Transverse colon (tissue), 4 donors: ENCODE measurements at regions not wholly inside any gene's neighbourhood (a gene's known extent, or its start where the extent isn't known, plus 50 kb on each side); places are given as distances from the start of the nearest gene placed in this dataset.

Experiments
- DNase-seq: peaks from one replicate; pipeline ENCODE4 v3.0.0-alpha.2; 2019
- H3K27ac ChIP-seq, 4 donors: fragments of 200-600 bp; sonication (generic); 2 replicates each; pipeline ENCODE4 v1.5.1; 2016 to 2018; ENCODE audit warnings: inconsistent platforms in 4 of 4
- H3K27me3 ChIP-seq: fragments of 200-600 bp; sonication (generic); 2 replicates; pipeline ENCODE4 v1.5.1; 2017; ENCODE audit warnings: inconsistent platforms
- H3K36me3 ChIP-seq, 4 donors: fragments of 200-600 bp; sonication (generic); 2 replicates each; pipeline ENCODE4 v1.5.1; 2017 to 2019; ENCODE audit warnings: inconsistent platforms in 4 of 4
- H3K4me1 ChIP-seq, 4 donors: fragments of 200-600 bp; sonication (generic); 2 replicates each; pipeline ENCODE4 v1.5.1; 2017 to 2020; ENCODE audit warnings: inconsistent platforms in 4 of 4
- H3K4me3 ChIP-seq, 4 donors: fragments of 200-600 bp; sonication (generic); 1 replicate in 1 of 4; 2 replicates in 3 of 4; pipeline versions ENCODE4 v1.5.1 to v1.6.1; 2017 to 2019; ENCODE audit warnings: inconsistent platforms in 4 of 4
- H3K9me3 ChIP-seq, 2 donors: fragments of 200-600 bp; sonication (generic); 2 replicates each; pipeline ENCODE4 v1.5.1; 2017 to 2019; ENCODE audit warnings: inconsistent platforms in 2 of 2
- EP300 ChIP-seq: sonication (generic); formaldehyde crosslinking; IDR thresholded peaks from one replicate; pipeline ENCODE4 v1.6.1; 2017; ENCODE audit warnings: antibody characterized with exemption, low read depth
- POLR2A ChIP-seq: fragments of 450-650 bp; IDR thresholded peaks from one replicate; pipeline ENCODE4 v1.6.1; 2016; ENCODE audit warnings: antibody characterized with exemption, mild to moderate bottlenecking, moderate library complexity
- POLR2AphosphoS5 ChIP-seq, 3 donors: sonication (generic); formaldehyde crosslinking; IDR thresholded peaks; one replicate each; pipeline ENCODE4 v1.6.1; 2016; ENCODE audit warnings: antibody characterized with exemption in 3 of 3
- WGBS, 2 donors: methylation state at CpG; one replicate each; pipeline ENCODE4 v1.1.5; 2018; ENCODE audit warnings: low coverage in 1 of 2; 5-methylcytosine and 5-hydroxymethylcytosine counted together
- in situ Hi-C, 4 donors: fragments of 200-750 bp; cut with MboI; loops; one replicate each; pipeline versions ENCODE4 v1.15.0 to v1.15.1; 2017; ENCODE audit warnings: low sequenced_read_pairs in 3 of 4, low pct_ligation_motif_present in 1 of 4, low pct_unique_long_range_greater_than_20kb in 1 of 4
- intact Hi-C: fragments of 100-400 bp; cut with DNase I; formaldehyde crosslinking; loops from one replicate; pipeline ENCODE4 v1.15.1; 2023; ENCODE audit warnings: low total_unique reads
- TF ChIP-seq, protein P1 (sequence below), 5 experiments: fragments of 200-600 bp in 3 of 5; fragments of 450-650 bp in 2 of 5; sonication (generic) in 3 of 5; IDR thresholded peaks; 1 replicate in 2 of 5; 2 replicates in 3 of 5; pipeline ENCODE4 v1.5.1; 2016 to 2017; ENCODE audit warnings: antibody characterized with exemption in 5 of 5, inconsistent platforms in 3 of 5, mild to moderate bottlenecking in 2 of 5, moderate library complexity in 1 of 5

DNA sequence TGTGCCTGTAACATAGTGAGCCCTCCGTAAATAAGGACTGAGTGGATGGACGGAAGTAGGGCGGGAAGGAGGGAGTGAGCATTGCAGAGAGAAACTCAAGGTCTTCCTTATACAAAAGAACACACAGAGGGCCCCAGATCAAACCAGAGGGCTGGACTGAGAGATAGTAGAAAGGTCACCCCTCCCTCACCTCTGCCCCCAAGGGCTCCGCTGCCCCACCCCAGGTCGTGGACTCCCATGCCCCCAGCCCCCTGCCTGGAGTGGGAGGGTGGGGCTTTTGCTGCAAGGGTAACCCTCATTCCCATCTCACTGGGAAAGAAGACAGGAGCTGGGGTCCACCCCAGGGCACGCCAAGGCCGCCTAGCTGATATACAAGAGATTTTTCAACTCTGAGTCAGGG, 157.0 kb downstream of the MN1 start:
- in situ Hi-C loops (no loop called here), intact Hi-C loops (no loop called here)
- H3K36me3 ChIP-seq = no peaks in the 10 kb centered on the region
- DNase-seq = no peak
- H3K9me3 ChIP-seq = no peaks in the 10 kb centered on the region
- H3K27me3 ChIP-seq = no peaks in the 10 kb centered on the region
- no peak overlapping the region for H3K27ac ChIP-seq
- no peak for TF ChIP-seq POLR2AphosphoS5 (IDR thresholded peaks at IDR 0.05)
- no peak for TF ChIP-seq POLR2A
- TF ChIP-seq, protein P1, sequence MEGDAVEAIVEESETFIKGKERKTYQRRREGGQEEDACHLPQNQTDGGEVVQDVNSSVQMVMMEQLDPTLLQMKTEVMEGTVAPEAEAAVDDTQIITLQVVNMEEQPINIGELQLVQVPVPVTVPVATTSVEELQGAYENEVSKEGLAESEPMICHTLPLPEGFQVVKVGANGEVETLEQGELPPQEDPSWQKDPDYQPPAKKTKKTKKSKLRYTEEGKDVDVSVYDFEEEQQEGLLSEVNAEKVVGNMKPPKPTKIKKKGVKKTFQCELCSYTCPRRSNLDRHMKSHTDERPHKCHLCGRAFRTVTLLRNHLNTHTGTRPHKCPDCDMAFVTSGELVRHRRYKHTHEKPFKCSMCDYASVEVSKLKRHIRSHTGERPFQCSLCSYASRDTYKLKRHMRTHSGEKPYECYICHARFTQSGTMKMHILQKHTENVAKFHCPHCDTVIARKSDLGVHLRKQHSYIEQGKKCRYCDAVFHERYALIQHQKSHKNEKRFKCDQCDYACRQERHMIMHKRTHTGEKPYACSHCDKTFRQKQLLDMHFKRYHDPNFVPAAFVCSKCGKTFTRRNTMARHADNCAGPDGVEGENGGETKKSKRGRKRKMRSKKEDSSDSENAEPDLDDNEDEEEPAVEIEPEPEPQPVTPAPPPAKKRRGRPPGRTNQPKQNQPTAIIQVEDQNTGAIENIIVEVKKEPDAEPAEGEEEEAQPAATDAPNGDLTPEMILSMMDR (IDR thresholded peaks at IDR 0.05) = no peak
- H3K4me1 ChIP-seq = no peaks in the 10 kb centered on the region
- WGBS, 2 donors = 76% methylated on average over 7 of the region's 7 CpGs; no CpG with 5 or more reads in 1 of the 2 donors
- no peak overlapping the region for H3K4me3 ChIP-seq

DNA sequence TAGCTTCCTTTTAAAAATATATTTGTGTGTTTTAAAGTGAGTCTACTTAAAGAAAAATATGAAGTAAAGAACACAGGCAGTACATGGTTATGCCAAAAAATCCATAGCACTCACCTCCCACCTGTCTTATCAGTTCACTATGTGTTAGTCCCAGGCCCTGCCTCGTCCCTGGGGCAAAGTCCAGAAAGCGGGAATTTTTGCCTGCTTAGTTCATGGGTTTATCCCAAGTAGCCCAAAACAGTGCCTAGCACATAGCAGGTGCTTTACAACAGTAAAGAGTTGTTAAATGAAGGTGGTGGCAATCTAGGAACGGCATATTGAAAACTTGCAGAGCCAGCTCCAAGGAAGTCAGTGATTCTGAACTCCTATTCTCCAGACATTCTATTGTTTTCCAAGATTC, 154.0 kb downstream of the MN1 start:
- no peak overlapping the region for H3K27ac ChIP-seq
- H3K4me3 ChIP-seq = no peak overlapping the region
- intact Hi-C loops (no loop called here), in situ Hi-C loops (no loop called here)
- TF ChIP-seq POLR2A = no peak
- TF ChIP-seq EP300 = no peak
- TF ChIP-seq POLR2AphosphoS5 (IDR thresholded peaks at IDR 0.05) = no peak
- TF ChIP-seq, protein P1 (IDR thresholded peaks at IDR 0.05) = no peak
- DNase-seq = no peak
- no peaks in the 10 kb centered on the region for H3K4me1 ChIP-seq
- WGBS, 2 donors = 45 to 48% methylated on average over 2 to 3 of the region's 3 CpGs
- H3K27me3 ChIP-seq = no peaks in the 10 kb centered on the region
- no peaks in the 10 kb centered on the region for H3K9me3 ChIP-seq
- no peaks in the 10 kb centered on the region for H3K36me3 ChIP-seq

GRCh38 chr22:27648074-27648473, 153.5 kb downstream of the MN1 start:
- intact Hi-C loops (no loop called here), in situ Hi-C loops (no loop called here)
- no peak for DNase-seq

GRCh38 chr22:27648853-27649252, 152.7 kb downstream of the MN1 start:
- intact Hi-C loops (no loop called here), in situ Hi-C loops (no loop called here)
- 87 to 100% methylated on average over 2 of the region's 2 CpGs for WGBS, 2 donors
- H3K27me3 ChIP-seq = no peaks in the 10 kb centered on the region
- no peak overlapping the region for H3K4me3 ChIP-seq
- H3K4me1 ChIP-seq = no peaks in the 10 kb centered on the region
- H3K9me3 ChIP-seq = no peaks in the 10 kb centered on the region
- no peak overlapping the region for H3K27ac ChIP-seq
- H3K36me3 ChIP-seq = no peaks in the 10 kb centered on the region
- no peak for DNase-seq
- no peak for TF ChIP-seq POLR2A
- no peak for TF ChIP-seq EP300
- TF ChIP-seq, protein P1 (IDR thresholded peaks at IDR 0.05) = no peak
- no peak for TF ChIP-seq POLR2AphosphoS5 (IDR thresholded peaks at IDR 0.05)

More at GRCh38 chr22:27648074-27648473, 153.5 kb downstream of the MN1 start:
- no peaks in the 10 kb centered on the region for H3K36me3 ChIP-seq
- no peaks in the 10 kb centered on the region for H3K27me3 ChIP-seq
- no peaks in the 10 kb centered on the region for H3K9me3 ChIP-seq
- WGBS, 2 donors = 80 to 94% methylated on average over 1 to 3 of the region's 3 CpGs
- H3K27ac ChIP-seq = no peak overlapping the region
- H3K4me1 ChIP-seq = no peaks in the 10 kb centered on the region
- TF ChIP-seq EP300 = no peak
- TF ChIP-seq, protein P1 (IDR thresholded peaks at IDR 0.05) = no peak
- no peak for TF ChIP-seq POLR2A
- TF ChIP-seq POLR2AphosphoS5 (IDR thresholded peaks at IDR 0.05) = no peak
- H3K4me3 ChIP-seq = no peak overlapping the region
